GM18907 (cell line): ENCODE measurements at regions not wholly inside any gene's neighbourhood (a gene's known extent, or its start where the extent isn't known, plus 50 kb on each side); places are given as distances from the start of the nearest gene placed in this dataset.
"Not testable (repeated sequence)": the region's sequence is repeated elsewhere in the genome, so short reads cannot be mapped to it uniquely, and the experiment has no call there.

Experiments
- ATAC-seq: cut with Tn5 transposase; IDR thresholded peaks from one replicate; pipeline ENCODE4 v1.9.1; 2021; ENCODE audit warnings: mild to moderate bottlenecking, moderate library complexity; ENCODE audit not compliant: unreplicated experiment

GRCh38 chr12:30364822-30365221, 330.8 kb downstream of the IPO8 start:
- no peak for ATAC-seq

- ATAC-seq: no peak
Measured at GRCh38 chr12:30361145-30361544, 334.5 kb downstream of the IPO8 start.

GRCh38 chr12:30358671-30359070, 337.0 kb downstream of the IPO8 start:
- no peak for ATAC-seq

GRCh38 chr12:30357766-30358490, 337.7 kb downstream of the IPO8 start:
- no peak for ATAC-seq

- ATAC-seq: no peak
Measured at GRCh38 chr12:30345744-30346471, 349.8 kb downstream of the IPO8 start.

- no peak for ATAC-seq
Measured at GRCh38 chr12:30330565-30330964, 365.1 kb downstream of the IPO8 start.

GRCh38 chr12:30329281-30329680, 366.4 kb downstream of the IPO8 start:
- ATAC-seq: no peak

- no peak for ATAC-seq
Measured at GRCh38 chr12:30323008-30323407, 372.7 kb downstream of the IPO8 start.

- ATAC-seq: no peak
Measured at GRCh38 chr12:30320561-30320960, 375.1 kb downstream of the IPO8 start.

GRCh38 chr12:30314506-30315100, 381.1 kb downstream of the IPO8 start:
- no peak for ATAC-seq

- ATAC-seq: no peak
Measured at GRCh38 chr12:30308010-30308717, 387.5 kb downstream of the IPO8 start.

- ATAC-seq: no peak
Measured at GRCh38 chr12:30304528-30304927, 391.1 kb downstream of the IPO8 start.

GRCh38 chr12:30301291-30301690, 394.4 kb downstream of the IPO8 start:
- ATAC-seq: no peak

GRCh38 chr12:30296486-30296885, 399.2 kb downstream of the IPO8 start:
- no peak for ATAC-seq

GRCh38 chr12:30286345-30286926, 409.2 kb downstream of the IPO8 start:
- peak; percentile 76 for ATAC-seq

GRCh38 chr12:30278401-30278800, 417.3 kb downstream of the IPO8 start:
- ATAC-seq: no peak

GRCh38 chr12:30272515-30272914, 423.2 kb downstream of the IPO8 start:
- not testable (repeated sequence) for ATAC-seq

GRCh38 chr12:30269496-30269895, 426.2 kb downstream of the IPO8 start:
- ATAC-seq: no peak

GRCh38 chr12:30268041-30268440, 427.6 kb downstream of the IPO8 start:
- no peak for ATAC-seq

GRCh38 chr12:30263434-30263833, 432.2 kb downstream of the IPO8 start:
- no peak for ATAC-seq

- ATAC-seq: no peak
Measured at GRCh38 chr12:30257618-30258017, 438.1 kb downstream of the IPO8 start.
